CD4-positive, alpha-beta T cell treated with Interferon gamma for 1 hour (primary cell): ENCODE measurements at regions not wholly inside any gene's neighbourhood (a gene's known extent, or its start where the extent isn't known, plus 50 kb on each side); places are given as distances from the start of the nearest gene placed in this dataset.
"Not testable (repeated sequence)": the region's sequence is repeated elsewhere in the genome, so short reads cannot be mapped to it uniquely, and the experiment has no call there.

ENCODE experiments used
- DNase-seq: peaks from one replicate; pipeline ENCODE4 v3.0.0-alpha.2; 2020

DNA sequence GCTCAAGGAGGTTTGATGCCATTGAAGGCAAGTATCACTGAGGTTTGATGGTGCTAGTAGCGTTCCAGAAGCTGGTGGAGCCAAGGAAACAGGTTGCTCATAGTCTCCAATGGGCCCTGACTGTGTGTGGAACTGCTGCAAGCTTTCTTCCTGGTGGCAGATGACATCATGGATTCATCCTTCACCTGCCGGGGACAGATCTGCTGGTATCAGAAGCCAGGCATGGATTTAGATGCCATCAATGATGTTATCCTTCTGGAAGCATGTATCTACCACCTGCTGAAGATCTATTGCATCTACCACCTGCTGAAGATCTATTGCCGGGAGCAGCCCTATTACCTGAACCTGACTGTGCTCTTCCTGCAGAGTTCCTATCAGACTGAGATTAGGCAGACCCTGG lies 734.4 kb downstream of the PLA2G4A start:
- DNase-seq, result no peak

GRCh38 chr1:187566354-187566753 lies 737.6 kb downstream of the PLA2G4A start:
- no peak for DNase-seq

GRCh38 chr1:187568067-187568466 lies 739.3 kb downstream of the PLA2G4A start:
- no peak for DNase-seq

DNA sequence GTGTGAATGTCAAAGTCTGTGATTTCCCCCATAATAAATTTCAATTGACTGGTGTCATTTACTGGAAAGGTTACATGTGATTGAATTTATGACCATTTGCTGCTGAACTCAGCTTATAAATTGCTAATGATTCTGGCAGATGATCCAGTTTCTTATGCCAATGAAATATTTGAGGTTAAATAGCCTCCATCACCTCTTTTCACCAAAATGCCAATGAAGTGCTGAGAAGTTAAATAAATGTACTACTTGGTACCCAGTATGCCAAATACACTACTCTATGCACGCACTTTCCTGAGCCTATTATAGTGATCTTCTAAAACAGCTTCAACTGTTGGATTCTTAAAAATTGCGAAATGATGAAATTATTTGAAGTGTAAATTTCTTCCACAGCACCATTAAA lies 741.4 kb downstream of the PLA2G4A start:
- no peak for DNase-seq

GRCh38 chr1:187577610-187578009 lies 748.9 kb downstream of the PLA2G4A start:
- DNase-seq, result no peak

DNA sequence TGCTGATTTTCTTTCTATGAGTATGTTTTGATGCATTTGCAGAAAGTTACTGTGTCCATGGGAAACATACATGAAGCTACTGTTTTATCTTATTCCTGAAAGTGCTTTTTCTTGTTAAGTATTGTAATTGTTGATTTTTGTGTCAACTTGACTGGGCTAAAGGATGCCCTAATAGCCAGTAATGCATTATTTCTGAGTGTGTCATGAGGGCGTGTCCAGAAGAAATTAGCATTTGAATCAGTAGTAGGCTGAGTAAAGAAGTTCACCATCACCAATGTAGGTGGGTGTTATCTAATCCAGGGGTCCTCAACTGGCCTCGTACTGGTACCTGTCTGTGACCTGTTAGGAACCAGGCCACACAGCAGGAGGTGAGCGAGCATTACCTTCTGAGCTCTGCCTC lies 760.2 kb downstream of the PLA2G4A start:
- DNase-seq, result no peak

DNA sequence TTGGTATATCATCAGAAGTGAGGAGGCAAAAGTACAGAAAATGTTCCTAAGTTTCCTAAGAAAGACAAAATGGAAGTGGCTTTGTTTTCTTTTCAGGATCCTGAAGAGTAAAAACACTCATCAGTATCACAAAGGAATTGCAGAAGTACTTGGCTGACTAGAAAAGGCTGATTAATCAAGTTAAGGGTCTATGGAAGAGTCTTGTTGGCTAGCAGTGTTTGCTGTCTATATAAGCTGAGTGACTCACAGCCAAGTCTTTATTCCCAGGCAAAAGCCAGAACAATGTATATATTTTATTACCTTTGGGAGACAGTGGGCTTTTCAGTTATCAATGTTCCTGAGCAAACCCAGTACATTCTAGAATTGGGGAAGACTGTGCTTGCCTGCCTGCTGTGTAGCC lies 777.0 kb downstream of the PLA2G4A start:
- DNase-seq, result no peak

DNA sequence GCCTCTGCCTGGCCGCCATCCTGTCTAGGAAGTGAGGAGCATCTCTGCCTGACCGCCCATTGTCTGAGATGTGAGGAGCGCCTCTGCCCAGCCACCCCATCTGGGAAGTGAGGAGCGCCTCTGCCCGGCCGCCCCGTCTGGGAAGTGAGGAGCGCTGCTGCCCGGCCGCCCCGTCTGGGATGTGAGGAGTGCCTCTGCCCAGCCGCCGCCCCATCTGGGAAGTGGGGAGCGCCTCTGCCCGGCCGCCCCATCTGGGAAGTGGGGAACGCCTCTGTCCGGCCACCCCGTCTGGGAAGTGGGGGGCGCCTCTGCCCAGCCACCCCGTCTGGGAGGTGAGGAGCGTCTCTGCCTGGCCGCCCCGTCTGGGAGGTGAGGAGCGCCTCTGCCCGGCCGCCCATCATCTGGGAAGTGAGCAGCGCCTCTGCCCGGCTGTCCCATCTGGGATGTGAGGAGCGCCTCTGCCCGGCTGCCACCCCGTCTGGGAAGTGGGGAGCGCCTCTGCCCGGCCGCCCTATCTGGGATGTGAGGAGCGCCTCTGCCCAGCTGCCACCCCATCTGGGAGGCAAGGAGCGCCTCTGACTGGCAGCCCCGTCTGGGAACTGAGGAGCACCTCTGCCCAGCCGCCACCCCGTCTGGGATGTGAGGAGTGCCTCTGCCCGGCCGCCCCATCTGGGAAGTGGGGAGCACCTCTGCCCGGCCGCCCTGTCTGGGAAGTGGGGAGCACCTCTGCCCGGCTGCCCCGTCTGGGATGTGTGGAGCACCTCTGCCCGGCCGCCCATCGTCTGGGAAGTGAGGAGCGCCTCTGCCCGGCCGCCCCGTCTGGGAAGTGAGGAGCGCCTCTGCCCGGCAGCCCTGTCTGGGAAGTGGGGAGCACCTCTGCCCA lies 787.3 kb downstream of the PLA2G4A start:
- DNase-seq, result not testable (repeated sequence)

DNA sequence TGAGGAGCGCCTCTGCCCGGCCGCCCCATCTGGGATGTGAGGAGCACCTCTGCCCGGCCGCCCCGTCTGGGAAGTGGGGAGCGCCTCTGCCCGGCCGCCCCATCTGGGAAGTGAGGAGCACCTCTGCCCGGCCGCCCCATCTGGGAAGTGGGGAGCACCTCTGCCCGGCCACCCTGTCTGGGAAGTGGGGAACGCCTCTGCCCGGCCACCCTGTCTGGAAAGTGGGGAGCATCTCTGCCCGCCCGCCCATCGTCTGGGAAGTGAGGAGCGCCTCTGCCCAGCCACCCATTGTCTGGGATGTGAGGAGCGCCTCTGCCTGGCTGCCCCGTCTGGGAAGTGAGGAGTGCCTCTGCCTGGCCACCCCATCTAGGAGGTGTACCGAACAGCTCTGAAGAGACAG lies 788.1 kb downstream of the PLA2G4A start:
- DNase-seq, result not testable (repeated sequence)

- no peak for DNase-seq
Measured at GRCh38 chr1:187617776-187618175, 789.0 kb downstream of the PLA2G4A start.

- no peak for DNase-seq
Measured at GRCh38 chr1:187619175-187619574, 790.4 kb downstream of the PLA2G4A start.

DNA sequence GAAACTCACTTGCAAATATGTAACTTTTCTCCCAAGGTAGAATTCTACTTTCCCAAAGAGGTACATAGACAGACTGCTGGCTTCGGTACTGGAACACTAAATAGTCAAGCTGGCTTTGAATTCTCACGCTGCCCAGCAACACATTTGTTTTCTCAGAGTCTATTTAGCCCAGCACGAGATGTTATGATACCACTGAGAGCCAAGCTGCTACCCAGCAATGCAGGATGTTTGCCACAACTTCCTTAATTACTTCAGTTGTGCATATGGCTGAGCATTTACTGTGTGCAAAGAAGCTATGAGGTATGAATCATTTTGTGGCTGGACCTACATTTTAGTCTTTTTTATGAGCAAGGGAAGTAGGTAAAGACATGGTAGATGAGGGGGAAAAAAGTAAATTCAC lies 793.2 kb downstream of the PLA2G4A start:
- no peak for DNase-seq

- no peak for DNase-seq
Measured at GRCh38 chr1:187622545-187622944, 793.8 kb downstream of the PLA2G4A start.

GRCh38 chr1:187624812-187625545 lies 796.2 kb downstream of the PLA2G4A start:
- DNase-seq, result no peak

- DNase-seq, result no peak
Measured at GRCh38 chr1:187626056-187626455, 797.3 kb downstream of the PLA2G4A start.

GRCh38 chr1:187627516-187627915 lies 798.8 kb downstream of the PLA2G4A start:
- no peak for DNase-seq

DNA sequence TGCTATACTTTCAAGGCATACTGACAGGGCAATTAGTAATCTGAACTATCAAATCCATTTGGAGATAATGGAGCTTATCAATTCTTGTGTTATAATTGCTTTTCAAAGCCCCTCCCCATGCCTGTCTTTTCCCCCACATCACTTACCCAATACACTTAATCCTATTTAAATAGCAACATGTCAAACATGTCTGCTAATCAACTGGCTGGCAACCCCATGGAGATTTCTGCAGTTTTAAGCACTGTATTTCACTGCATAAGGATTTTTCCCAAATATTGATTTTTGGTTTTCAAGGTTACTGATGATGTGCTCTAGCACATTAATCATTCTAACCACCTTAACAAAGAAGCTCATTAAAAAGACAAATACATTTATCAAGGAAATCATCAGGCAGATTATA lies 800.3 kb downstream of the PLA2G4A start:
- DNase-seq, result no peak

- DNase-seq, result no peak
Measured at GRCh38 chr1:187630653-187631380, 802.1 kb downstream of the PLA2G4A start.

DNA sequence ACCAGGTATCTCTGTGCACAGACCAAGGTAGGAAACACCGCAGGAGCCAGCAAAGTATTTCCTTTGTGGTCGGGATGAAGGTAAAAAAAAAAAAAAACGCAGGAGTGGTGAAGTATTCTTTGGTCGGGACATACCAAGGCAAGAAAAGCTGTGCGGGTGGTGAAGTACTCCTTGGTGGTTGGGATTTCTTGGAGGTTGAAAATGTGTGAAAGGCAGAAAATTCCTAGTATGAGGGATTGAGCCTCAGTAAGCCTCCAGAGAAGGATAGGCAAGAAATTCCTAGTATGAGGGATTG lies 802.6 kb downstream of the PLA2G4A start:
- DNase-seq, result no peak

DNA sequence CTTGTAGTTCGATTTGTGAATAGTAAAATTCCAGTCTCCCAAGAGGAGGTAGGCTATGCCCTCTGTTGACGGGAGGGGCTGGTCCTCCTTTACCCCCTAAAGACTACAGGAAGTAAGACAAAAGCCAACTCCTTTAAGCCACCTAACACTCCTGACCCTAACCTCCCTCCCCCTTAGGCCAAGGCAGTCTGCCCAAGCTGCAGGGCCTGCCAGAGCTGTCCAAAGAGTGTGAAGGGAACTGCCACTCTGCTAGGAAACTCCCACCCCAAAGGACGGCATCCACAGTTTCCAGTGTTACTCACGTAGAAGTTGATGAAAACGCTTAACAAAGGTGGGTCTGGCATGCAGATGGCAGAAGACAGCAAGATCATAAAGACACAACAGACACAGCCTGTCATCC lies 803.2 kb downstream of the PLA2G4A start:
- DNase-seq, result no peak

GRCh38 chr1:187634940-187635339 lies 806.2 kb downstream of the PLA2G4A start:
- no peak for DNase-seq

DNA sequence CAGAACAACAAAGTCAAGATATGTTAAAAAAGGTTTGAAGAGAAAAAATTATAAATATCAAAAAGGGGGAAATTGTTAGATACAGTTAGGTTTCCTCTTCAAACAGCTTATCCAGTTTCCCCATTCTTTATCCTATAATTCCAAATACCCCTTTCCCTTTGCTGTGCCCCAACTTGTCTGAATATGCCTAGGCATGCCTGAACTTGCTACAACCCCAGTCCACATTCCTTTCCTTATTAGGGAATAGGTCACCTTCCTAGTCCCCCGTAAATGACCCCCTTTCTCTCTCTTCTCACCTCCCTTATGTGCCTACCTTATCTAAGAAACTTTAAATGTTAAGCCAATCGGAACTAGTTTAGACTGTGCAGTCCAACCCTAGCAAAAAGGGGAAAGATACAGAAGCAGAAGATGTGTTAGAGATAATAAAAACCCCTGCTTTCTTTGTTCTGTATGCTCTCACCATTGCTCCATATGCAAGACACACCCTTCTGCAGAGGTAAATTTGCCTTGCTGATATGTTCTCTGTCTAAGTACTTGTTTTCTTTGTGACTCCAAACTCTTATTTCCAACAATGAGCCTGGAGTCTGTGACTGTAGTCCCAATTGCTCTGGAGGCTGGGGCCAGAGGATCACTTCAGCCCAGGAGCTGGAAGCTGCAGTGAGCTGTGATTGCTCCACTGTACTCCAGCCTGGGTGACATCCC lies 810.1 kb downstream of the PLA2G4A start:
- no peak for DNase-seq

DNA sequence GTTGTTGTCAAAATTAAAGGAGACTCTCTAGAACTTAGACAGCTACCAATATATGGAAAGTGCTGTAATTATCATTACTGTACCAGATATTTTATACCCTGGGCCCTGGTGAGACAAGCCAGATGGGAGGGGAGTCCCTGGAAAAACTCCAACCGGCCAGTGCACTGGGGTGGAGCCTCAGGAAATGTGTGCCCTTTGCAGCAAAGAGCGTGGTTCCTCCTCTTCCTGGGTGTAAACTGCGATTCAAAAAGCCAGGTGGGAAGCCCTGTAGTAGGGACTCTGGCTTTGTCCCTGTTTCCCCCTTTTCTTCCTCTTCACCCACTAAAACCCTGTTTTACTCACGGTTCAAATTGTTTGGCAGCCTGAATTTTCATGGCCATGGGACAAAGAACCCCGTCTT lies 812.3 kb downstream of the PLA2G4A start:
- DNase-seq, result no peak
